K562 (cell line): ENCODE measurements at regions not wholly inside any gene's neighbourhood (a gene's known extent, or its start where the extent isn't known, plus 50 kb on each side); places are given as distances from the start of the nearest gene placed in this dataset.

Experiments
- ATAC-seq: fragments of 200-7000 bp; cut with Tn5 transposase; 3 replicates; pipeline ENCODE4 v1.9.1; 2020; ENCODE audit warnings: moderate library complexity
- BruUV-seq: library from RNA; stranded (reverse); fragments of 400-500 nt; replicated peaks from 2 replicates; lab custom pipeline; 2021; lab: Mats Ljungman, UMichigan
- CTCF ChIA-PET: fragments of 300-600 bp; formaldehyde crosslinking; extraction: SDS; loops from one replicate; lab custom pipeline; 2021; ENCODE audit warnings: low intra/inter-chr PET ratio; lab: Yijun Ruan, JAX
- POLR2A ChIA-PET: fragments of 300-600, 350-650 bp; sonication (Branson Sonifier 250); formaldehyde crosslinking; extraction: SDS; loops from one replicate; lab custom pipeline; 2021; ENCODE audit warnings: antibody characterized with exemption, inconsistent platforms; lab: Yijun Ruan, JAX
- DNase-seq, 4 experiments: peaks; one replicate each; pipeline versions ENCODE4 v3.0.0 to v3.0.0-alpha.2; 2011 to 2018; ENCODE audit warnings: low spot score in 3 of 4, mixed read lengths in 3 of 4; ENCODE audit errors: extremely low read depth in 1 of 4
- FAIRE-seq: peaks from 2 replicates; lab custom pipeline; 2011; peaks lifted over from hg19 to GRCh38; lab: Jason Lieb, UNC
- H2AFZ ChIP-seq: 2 replicates; pipeline ENCODE4 v1.6.0; 2011; ENCODE audit warnings: low read depth, low read length, control low read depth, inconsistent platforms
- H3K27ac ChIP-seq: fragments of 200-600 bp; 3 replicates; pipeline ENCODE4 v1.8.0; 2011; ENCODE audit warnings: low read depth, mild to moderate bottlenecking, control low read depth, inconsistent platforms, low read length, moderate library complexity, mixed read lengths; ENCODE audit errors: extremely low read depth
- H3K27me3 ChIP-seq, 2 experiments: fragments of 300-600 bp in 1 of 2; 2 replicates in 1 of 2; 3 replicates in 1 of 2; pipeline versions ENCODE4 v1.6.0 to v1.8.0; 2011; ENCODE audit warnings: inconsistent platforms in 2 of 2, low read length in 2 of 2, mild to moderate bottlenecking in 1 of 2, mixed read lengths in 1 of 2, moderate library complexity in 1 of 2; ENCODE audit not compliant: control insufficient read depth in 2 of 2, insufficient read depth in 2 of 2
- H3K36me3 ChIP-seq: fragments of 300-600 bp; 3 replicates; pipeline ENCODE4 v1.8.0; 2011; ENCODE audit warnings: mild to moderate bottlenecking, low read length, inconsistent platforms; ENCODE audit not compliant: control insufficient read depth, insufficient read depth
- H3K4me1 ChIP-seq, 2 experiments: fragments of 200-600 bp in 1 of 2; replicated peaks in 1 of 2; 2 replicates in 1 of 2; 3 replicates in 1 of 2; pipeline versions ENCODE4 v1.5.1 to v1.8.0; 2011; ENCODE audit warnings: inconsistent platforms in 2 of 2, low read length in 2 of 2, mild to moderate bottlenecking in 1 of 2, mixed read lengths in 1 of 2, moderate library complexity in 1 of 2; ENCODE audit not compliant: control insufficient read depth in 2 of 2, insufficient read depth in 2 of 2
- H3K4me2 ChIP-seq: 2 replicates; pipeline ENCODE4 v1.6.1; 2011; ENCODE audit warnings: low read length, control low read depth, inconsistent platforms, mixed read lengths; ENCODE audit not compliant: insufficient read depth
- H3K4me3 ChIP-seq: fragments of 200-600 bp; sonication (generic), shearing (Covaris generic); 2 replicates; pipeline ENCODE4 v1.5.1; 2016; ENCODE audit warnings: control low read depth, inconsistent platforms
- H3K79me2 ChIP-seq: fragments of 200-600 bp; 3 replicates; pipeline ENCODE4 v1.8.0; 2011; ENCODE audit warnings: low read length, inconsistent platforms; ENCODE audit not compliant: control insufficient read depth, insufficient read depth
- H3K9ac ChIP-seq, 2 experiments: 2 replicates each; pipeline versions ENCODE4 v1.6.0 to v1.6.1; 2011; ENCODE audit warnings: low read depth in 2 of 2, low read length in 2 of 2, control low read depth in 1 of 2, inconsistent platforms in 1 of 2, mild to moderate bottlenecking in 1 of 2, mixed read lengths in 1 of 2; ENCODE audit not compliant: insufficient read depth in 1 of 2
- H3K9me1 ChIP-seq: one replicate; pipeline ENCODE4 v1.6.0; 2011; ENCODE audit warnings: inconsistent platforms, mild to moderate bottlenecking, low read length, moderate library complexity; ENCODE audit not compliant: control insufficient read depth, insufficient read depth
- H3K9me3 ChIP-seq: replicated peaks from 2 replicates; pipeline ENCODE4 v1.5.1; 2011; ENCODE audit warnings: low read depth, low read length, inconsistent platforms; ENCODE audit not compliant: control insufficient read depth, insufficient read depth
- H4K20me1 ChIP-seq: replicated peaks from 2 replicates; pipeline ENCODE4 v1.6.1; 2011; ENCODE audit warnings: low read length, inconsistent platforms, mixed read lengths; ENCODE audit not compliant: control insufficient read depth, insufficient read depth
- ATF2 ChIP-seq: sonication (generic); formaldehyde crosslinking; IDR thresholded peaks from 2 replicates; pipeline ENCODE4 v1.8.1; 2022; ENCODE audit warnings: missing genetic modification reagents
- BACH1 ChIP-seq: fragments of 200-800 bp; sonication (Bioruptor generic); IDR thresholded peaks from 2 replicates; pipeline ENCODE4 v1.6.1; 2016; ENCODE audit warnings: missing genetic modification characterization, missing compliant biosample characterization
- DACH1 ChIP-seq: fragments of 450-650 bp; IDR thresholded peaks from 2 replicates; pipeline ENCODE4 v1.6.1; 2018; ENCODE audit not compliant: partially characterized antibody
- HOMEZ ChIP-seq: fragments of 250-450 bp; sonication (Bioruptor Pico); IDR thresholded peaks from 2 replicates; pipeline ENCODE4 v1.4.0; 2020; ENCODE audit warnings: mild to moderate bottlenecking, moderate library complexity
- MAFG ChIP-seq: fragments of 450-650 bp; conservative IDR thresholded peaks from 2 replicates; pipeline ENCODE4 v1.6.1; 2016; ENCODE audit warnings: missing genetic modification characterization, missing compliant biosample characterization
- MED1 ChIP-seq: sonication (generic); formaldehyde crosslinking; IDR thresholded peaks from 2 replicates; pipeline ENCODE4 v1.8.1; 2023; ENCODE audit warnings: missing genetic modification reagents, borderline replicate concordance
- MTA1 ChIP-seq: fragments of 450-650 bp; IDR thresholded peaks from 2 replicates; pipeline ENCODE4 v1.6.1; 2017; ENCODE audit warnings: borderline replicate concordance
- MYNN ChIP-seq, 2 experiments: sonication (generic); formaldehyde crosslinking in 1 of 2; IDR thresholded peaks; 2 replicates each; pipeline versions ENCODE4 v1.5.0 to v1.6.1; 2016 to 2020; ENCODE audit warnings: antibody characterized with exemption in 1 of 2, missing genetic modification reagents in 1 of 2
- PML ChIP-seq: IDR thresholded peaks from 2 replicates; pipeline ENCODE4 v1.6.1; 2012; ENCODE audit warnings: low read length, inconsistent platforms
- SMAD2 ChIP-seq: fragments of 150-350 bp; IDR thresholded peaks from 2 replicates; pipeline ENCODE4 v1.6.1; 2014; ENCODE audit warnings: low read depth, mild to moderate bottlenecking, low read length
- XRCC5 ChIP-seq: fragments of 200-400 bp; formaldehyde crosslinking; IDR thresholded peaks from 2 replicates; pipeline ENCODE4 v1.6.1; 2017; ENCODE audit warnings: low read depth, mild to moderate bottlenecking, low read length
- ZEB2 ChIP-seq: fragments of 450-650 bp; IDR thresholded peaks from 2 replicates; pipeline ENCODE4 v1.6.1; 2016
- ZKSCAN8 ChIP-seq: fragments of 200-800 bp; sonication (Bioruptor generic); IDR thresholded peaks from 2 replicates; pipeline ENCODE4 v1.6.1; 2016; ENCODE audit warnings: missing genetic modification characterization, missing compliant biosample characterization
- WGBS: fragments of 100-300 bp; shearing (Covaris generic); methylation state at CpG from one replicate; pipeline ENCODE4 v1.1.6; 2016; ENCODE audit warnings: low coverage, mixed read lengths; ENCODE audit not compliant: insufficient coverage; ENCODE audit errors: missing lambda C conversion rate; 5-methylcytosine and 5-hydroxymethylcytosine counted together
- in situ Hi-C: fragments of 300-500 bp; cut with MboI; formaldehyde crosslinking; loops from 4 replicates; pipeline ENCODE4 v1.15.0; 2018; ENCODE audit warnings: inconsistent platforms, mixed read lengths
- intact Hi-C: fragments of 100-400 bp; cut with micrococcal nuclease; formaldehyde crosslinking; loops from 2 replicates; pipeline ENCODE4 v1.14.2; 2022

- no peak for TF ChIP-seq MYNN (IDR thresholded peaks at IDR 0.05)
- no peak for TF ChIP-seq MYNN (CRISPR knock-in tag; IDR thresholded peaks at IDR 0.05)
- no peak for TF ChIP-seq XRCC5
- TF ChIP-seq SMAD2: no peak
- no peak for TF ChIP-seq ATF2 (CRISPR knock-in tag)
- TF ChIP-seq MAFG: no peak
- no peak for TF ChIP-seq DACH1
- TF ChIP-seq ZKSCAN8 (CRISPR knock-in tag): no peak
Observed at GRCh38 chr9:111108946-111109345, 70.7 kb upstream of the LPAR1 start (continued).

- Histone ChIP-seq H3K4me3 (no peak overlapping the region), H2AFZ (no peak overlapping the region), H3K9me1 (no peaks in the 10 kb centered on the region), H3K4me1 (no peaks in the 10 kb centered on the region), H3K9ac (no peak overlapping the region), H4K20me1 (no peaks in the 10 kb centered on the region), H3K27ac (no peak overlapping the region), H3K79me2 (no peaks in the 10 kb centered on the region), H3K9me3 (no peaks in the 10 kb centered on the region), H3K36me3 (no peaks in the 10 kb centered on the region), H3K27me3 (no peaks in the 10 kb centered on the region), H3K4me2 (no peak overlapping the region)
- TF ChIP-seq BACH1: no peak
- no peak for TF ChIP-seq MTA1
- TF ChIP-seq PML: no peak
- TF ChIP-seq MED1: no peak
- TF ChIP-seq ZEB2: no peak
- no peak for TF ChIP-seq DACH1
- no peak for TF ChIP-seq HOMEZ
- CTCF ChIA-PET: no interaction called here
- no peak for DNase-seq
- BruUV-seq: no TSS peak
- intact Hi-C loops (no loop called here), in situ Hi-C loops (no loop called here)
- FAIRE-seq: no peak
- 2% methylated on average over 9 of the region's 9 CpGs for WGBS
- POLR2A ChIA-PET: no interaction called here
- ATAC-seq: no peak
Observed at GRCh38 chr9:111107141-111107540, 68.9 kb upstream of the LPAR1 start.
